ENCODE measurements at regions not wholly inside any gene's neighbourhood (a gene's known extent, or its start where the extent isn't known, plus 50 kb on each side); places are given as distances from the start of the nearest gene placed in this dataset.

- TF ChIP-seq CTCF (IDR thresholded peaks at IDR 0.05): no peak
- TF ChIP-seq POLR2A (IDR thresholded peaks at IDR 0.05): no peak
Observed at GRCh38 chr10:35749230-35749629, 107.1 kb upstream of the FZD8 start.
